Smooth muscle cell (in vitro differentiated cells): ENCODE measurements at regions not wholly inside any gene's neighbourhood (a gene's known extent, or its start where the extent isn't known, plus 50 kb on each side); places are given as distances from the start of the nearest gene placed in this dataset.
A peak's percentile ranks its signal among the peaks of the same experiment; 100 is the strongest.

Source experiments
- DNase-seq: peaks from one replicate; lab custom pipeline; 2025; ENCODE audit not compliant: unreplicated experiment; lab: John Stamatoyannopoulos, UW
- H2AFZ ChIP-seq: fragments of 200-600 bp; sonication (generic); 2 replicates; pipeline ENCODE4 v1.6.0; 2016; ENCODE audit warnings: antibody characterized with exemption, low read depth, mild to moderate bottlenecking
- H3F3A ChIP-seq: fragments of 200-600 bp; sonication (generic); 2 replicates; pipeline ENCODE4 v1.6.0; 2017; ENCODE audit warnings: antibody characterized with exemption, low read depth
- H3K27ac ChIP-seq: fragments of 200-600 bp; sonication (generic); 2 replicates; pipeline ENCODE4 v1.5.1; 2016; ENCODE audit warnings: low read depth, mild to moderate bottlenecking
- H3K27me3 ChIP-seq: fragments of 200-600 bp; sonication (generic); 2 replicates; pipeline ENCODE4 v1.6.1; 2016; ENCODE audit warnings: low read depth, mild to moderate bottlenecking
- H3K36me3 ChIP-seq: fragments of 200-600 bp; sonication (generic); 2 replicates; pipeline ENCODE4 v1.5.1; 2016; ENCODE audit warnings: low read depth
- H3K4me1 ChIP-seq: fragments of 200-600 bp; sonication (generic); 2 replicates; pipeline ENCODE4 v1.5.1; 2016; ENCODE audit warnings: low read depth
- H3K4me2 ChIP-seq: fragments of 200-600 bp; sonication (generic); 2 replicates; pipeline ENCODE4 v1.6.0; 2016; ENCODE audit warnings: mild to moderate bottlenecking
- H3K4me3 ChIP-seq: fragments of 200-600 bp; sonication (generic); 2 replicates; pipeline ENCODE4 v1.5.1; 2016; ENCODE audit warnings: mild to moderate bottlenecking
- H3K79me2 ChIP-seq: fragments of 200-600 bp; sonication (generic); 2 replicates; pipeline ENCODE4 v1.6.0; 2016; ENCODE audit warnings: low read depth, mild to moderate bottlenecking
- H3K9ac ChIP-seq: fragments of 200-600 bp; sonication (generic); 2 replicates; pipeline ENCODE4 v1.6.0; 2016; ENCODE audit warnings: low read depth
- H3K9me3 ChIP-seq: fragments of 200-600 bp; sonication (generic); replicated peaks from 2 replicates; pipeline ENCODE4 v1.5.1; 2016; ENCODE audit warnings: low read depth
- H4K20me1 ChIP-seq: fragments of 200-600 bp; sonication (generic); 2 replicates; pipeline ENCODE4 v1.6.0; 2016; ENCODE audit warnings: low read depth
- WGBS: methylation state at CpG from one replicate; pipeline ENCODE4 v1.1.7; 2016; ENCODE audit warnings: low lambda C conversion rate; 5-methylcytosine and 5-hydroxymethylcytosine counted together
- TF ChIP-seq, protein P1 (sequence below): fragments of 200-600 bp; sonication (generic); IDR thresholded peaks from 2 replicates; pipeline ENCODE4 v1.5.1; 2017; ENCODE audit warnings: borderline replicate concordance, mild to moderate bottlenecking, antibody characterized with exemption; ENCODE audit not compliant: insufficient read depth, poor library complexity, severe bottlenecking

DNA sequence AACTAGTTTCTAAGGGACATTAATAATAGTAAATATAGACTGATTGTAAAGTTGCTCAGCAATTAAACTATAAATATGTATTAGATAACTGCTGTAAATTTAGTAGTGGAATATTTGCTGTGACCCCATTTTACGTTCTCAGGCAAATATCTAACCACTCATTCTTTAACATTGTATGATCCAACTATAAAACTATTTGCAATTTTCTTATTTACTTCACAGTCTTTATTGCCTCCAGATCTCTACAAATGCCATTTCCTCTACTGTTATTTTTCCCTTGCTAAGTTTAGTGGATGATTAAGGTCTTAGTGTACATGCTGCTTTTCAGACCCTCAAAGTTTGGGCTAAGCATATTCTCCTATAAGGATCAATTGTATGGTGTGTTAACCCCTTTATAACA is 526.2 kb upstream of the ST8SIA4 start:
- H3K4me1 ChIP-seq: no peaks in the 10 kb centered on the region
- no peak overlapping the region for H3K4me2 ChIP-seq
- H3K27ac ChIP-seq: no peak overlapping the region
- no peaks in the 10 kb centered on the region for H4K20me1 ChIP-seq
- H3F3A ChIP-seq: no peaks in the 10 kb centered on the region
- no peak overlapping the region for H2AFZ ChIP-seq
- WGBS: 50% methylated on average over 1 of the region's 1 CpG
- no peaks in the 10 kb centered on the region for H3K36me3 ChIP-seq
- no peak overlapping the region for H3K4me3 ChIP-seq
- no peak for DNase-seq
- no peaks in the 10 kb centered on the region for H3K79me2 ChIP-seq
- no peak overlapping the region for H3K9ac ChIP-seq
- no peaks in the 10 kb centered on the region for H3K27me3 ChIP-seq
- TF ChIP-seq, protein P1, sequence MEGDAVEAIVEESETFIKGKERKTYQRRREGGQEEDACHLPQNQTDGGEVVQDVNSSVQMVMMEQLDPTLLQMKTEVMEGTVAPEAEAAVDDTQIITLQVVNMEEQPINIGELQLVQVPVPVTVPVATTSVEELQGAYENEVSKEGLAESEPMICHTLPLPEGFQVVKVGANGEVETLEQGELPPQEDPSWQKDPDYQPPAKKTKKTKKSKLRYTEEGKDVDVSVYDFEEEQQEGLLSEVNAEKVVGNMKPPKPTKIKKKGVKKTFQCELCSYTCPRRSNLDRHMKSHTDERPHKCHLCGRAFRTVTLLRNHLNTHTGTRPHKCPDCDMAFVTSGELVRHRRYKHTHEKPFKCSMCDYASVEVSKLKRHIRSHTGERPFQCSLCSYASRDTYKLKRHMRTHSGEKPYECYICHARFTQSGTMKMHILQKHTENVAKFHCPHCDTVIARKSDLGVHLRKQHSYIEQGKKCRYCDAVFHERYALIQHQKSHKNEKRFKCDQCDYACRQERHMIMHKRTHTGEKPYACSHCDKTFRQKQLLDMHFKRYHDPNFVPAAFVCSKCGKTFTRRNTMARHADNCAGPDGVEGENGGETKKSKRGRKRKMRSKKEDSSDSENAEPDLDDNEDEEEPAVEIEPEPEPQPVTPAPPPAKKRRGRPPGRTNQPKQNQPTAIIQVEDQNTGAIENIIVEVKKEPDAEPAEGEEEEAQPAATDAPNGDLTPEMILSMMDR: no peak
- H3K9me3 ChIP-seq: no peaks in the 10 kb centered on the region

DNA sequence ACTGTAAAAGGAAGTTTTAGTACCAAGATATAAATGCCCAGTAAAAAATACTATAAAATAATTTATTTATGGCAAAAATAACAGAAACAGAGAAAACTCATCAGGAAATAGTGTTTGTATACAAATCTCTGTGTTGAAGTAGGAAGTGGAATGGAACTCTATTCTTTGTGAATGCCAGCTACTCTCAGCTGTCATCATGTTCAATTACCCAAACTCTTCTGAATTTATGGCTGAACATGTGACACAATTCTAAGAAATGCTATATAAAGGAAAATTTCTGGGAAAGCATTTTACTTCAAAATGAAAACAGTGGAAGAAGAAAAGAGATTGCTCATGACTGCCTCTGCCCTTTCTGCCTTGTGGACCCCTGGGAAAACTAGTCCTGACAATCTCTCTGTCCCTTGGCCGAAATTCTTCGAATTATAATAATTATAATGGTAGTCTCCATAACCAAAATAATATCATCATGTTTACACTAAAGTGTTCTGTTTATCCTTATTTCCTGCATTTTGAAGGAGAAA is 522.3 kb upstream of the ST8SIA4 start:
- H4K20me1 ChIP-seq: no peaks in the 10 kb centered on the region
- H3K9ac ChIP-seq: no peak overlapping the region
- 90% methylated on average over 2 of the region's 2 CpGs for WGBS
- TF ChIP-seq, protein P1: no peak
- no peaks in the 10 kb centered on the region for H3K79me2 ChIP-seq
- no peak for DNase-seq
- H3K4me1 ChIP-seq: no peaks in the 10 kb centered on the region
- H3K36me3 ChIP-seq: no peaks in the 10 kb centered on the region
- H3K27ac ChIP-seq: peak overlapping the region; percentile 65
- H3F3A ChIP-seq: no peaks in the 10 kb centered on the region
- no peak overlapping the region for H3K4me3 ChIP-seq
- H3K9me3 ChIP-seq: no peaks in the 10 kb centered on the region
- peak overlapping the region; percentile 43 for H3K4me2 ChIP-seq
- no peaks in the 10 kb centered on the region for H3K27me3 ChIP-seq
- H2AFZ ChIP-seq: peak overlapping the region; percentile 69

DNA sequence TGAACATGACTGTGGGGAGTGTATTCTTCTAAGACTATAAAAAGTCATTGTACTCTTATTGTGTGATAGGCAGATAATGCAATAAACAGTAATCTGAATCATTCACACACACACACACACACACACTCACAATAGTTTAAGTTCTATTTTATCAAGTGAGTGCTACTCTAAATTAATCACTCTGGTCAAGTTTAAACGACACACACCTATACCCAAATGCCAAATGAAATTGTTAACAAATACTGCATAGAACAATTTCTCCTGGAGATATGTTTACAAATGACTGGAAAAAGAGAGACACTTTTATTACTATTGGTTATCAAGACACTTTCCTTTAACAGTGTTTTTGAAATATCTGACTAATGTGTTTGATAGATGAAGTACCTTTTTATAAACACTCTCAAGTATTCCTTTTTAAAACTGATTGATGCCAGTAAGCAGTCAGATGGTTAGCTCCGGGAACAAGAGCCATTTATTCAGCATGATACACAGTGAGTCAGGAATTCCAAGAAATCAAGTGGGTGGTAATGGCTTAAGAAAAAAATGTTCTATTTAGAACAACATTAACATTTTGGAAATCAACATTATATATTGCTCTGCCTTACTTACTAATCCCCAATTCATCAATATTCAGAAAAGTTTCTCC is 521.6 kb upstream of the ST8SIA4 start:
- no peaks in the 10 kb centered on the region for H3K79me2 ChIP-seq
- no peak overlapping the region for H2AFZ ChIP-seq
- no peaks in the 10 kb centered on the region for H3K36me3 ChIP-seq
- peak overlapping the region; percentile 43 for H3K4me2 ChIP-seq
- H4K20me1 ChIP-seq: no peaks in the 10 kb centered on the region
- H3K4me3 ChIP-seq: no peak overlapping the region
- H3K9me3 ChIP-seq: no peaks in the 10 kb centered on the region
- H3F3A ChIP-seq: no peaks in the 10 kb centered on the region
- H3K27me3 ChIP-seq: no peaks in the 10 kb centered on the region
- no peaks in the 10 kb centered on the region for H3K4me1 ChIP-seq
- WGBS: 34% methylated on average over 2 of the region's 2 CpGs
- TF ChIP-seq, protein P1: no peak
- DNase-seq: no peak
- H3K9ac ChIP-seq: no peak overlapping the region
- H3K27ac ChIP-seq: peak overlapping the region; percentile 65

DNA sequence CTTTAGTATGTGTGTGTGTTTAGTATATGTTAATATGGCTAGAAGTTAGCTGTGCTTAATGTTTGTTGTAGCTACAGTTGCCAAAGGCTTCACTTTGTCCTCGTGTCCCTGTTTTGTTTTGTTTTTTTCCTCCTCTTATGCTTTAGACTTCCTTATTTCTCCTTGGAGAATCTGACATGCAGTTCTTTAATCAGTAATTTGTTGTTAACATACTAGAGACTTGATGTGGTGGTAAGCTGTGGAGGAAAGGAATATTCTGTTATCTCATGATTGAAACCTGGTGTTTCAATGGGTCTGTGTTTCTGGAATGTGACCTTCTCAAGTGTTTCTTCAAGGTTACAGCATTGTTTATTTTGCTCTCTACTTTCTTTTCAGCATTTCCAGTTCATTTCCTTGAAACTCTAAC is 515.6 kb upstream of the ST8SIA4 start:
- no peak overlapping the region for H2AFZ ChIP-seq
- 71% methylated on average over 1 of the region's 1 CpG for WGBS
- no peak overlapping the region for H3K4me2 ChIP-seq

More for the DNA sequence above, 515.6 kb upstream of the ST8SIA4 start:
- DNase-seq: no peak
- Histone ChIP-seq H3F3A (no peaks in the 10 kb centered on the region), H3K9me3 (no peaks in the 10 kb centered on the region), H3K9ac (no peak overlapping the region), H3K4me1 (no peaks in the 10 kb centered on the region), H3K79me2 (no peaks in the 10 kb centered on the region), H3K27ac (no peak overlapping the region), H3K27me3 (no peaks in the 10 kb centered on the region), H4K20me1 (no peaks in the 10 kb centered on the region), H3K4me3 (no peak overlapping the region), H3K36me3 (no peaks in the 10 kb centered on the region)
- TF ChIP-seq, protein P1: no peak
